Mucosa of descending colon (tissue), 3 donors: ENCODE measurements at regions not wholly inside any gene's neighbourhood (a gene's known extent, or its start where the extent isn't known, plus 50 kb on each side); places are given as distances from the start of the nearest gene placed in this dataset.

Experiments
- ATAC-seq: fragments of 200-7000 bp; cut with Tn5 transposase; one replicate; pipeline ENCODE4 v1.9.1; 2020; ENCODE audit warnings: mild to moderate bottlenecking, moderate library complexity
- DNase-seq, 3 donors: peaks; one replicate each; pipeline ENCODE4 v3.0.0-alpha.2; 2020
- H3K36me3 ChIP-seq: fragments of 200-600 bp; one replicate; pipeline ENCODE4 v1.8.0; 2021; ENCODE audit warnings: low read depth, mild to moderate bottlenecking
- H3K4me1 ChIP-seq: fragments of 200-600 bp; one replicate; pipeline ENCODE4 v1.8.0; 2021; ENCODE audit warnings: low read depth, mild to moderate bottlenecking
- H3K4me3 ChIP-seq: fragments of 200-600 bp; one replicate; pipeline ENCODE4 v1.8.0; 2021; ENCODE audit warnings: mild to moderate bottlenecking
- H3K9me3 ChIP-seq: fragments of 200-600 bp; one replicate; pipeline ENCODE4 v1.8.0; 2021; ENCODE audit warnings: mild to moderate bottlenecking
- CTCF ChIP-seq: fragments of 200-600 bp; IDR thresholded peaks from one replicate; pipeline ENCODE4 v1.8.0; 2022; ENCODE audit warnings: antibody characterized with exemption, mild to moderate bottlenecking
- intact Hi-C, 2 donors: fragments of 100-400 bp; cut with DNase I in 1 of 2; cut with micrococcal nuclease in 1 of 2; formaldehyde crosslinking; loops; one replicate each; pipeline versions ENCODE4 v1.11.0 to v1.11.1; 2022; cut with DNase I, micrococcal nuclease
- donor health status: DM: no; HTN: no; CAD: no; lungs with moderate emphysema.
- donor health status: DM: no; HTN: no; CAD: no.
- donor health status: DM: no; HTN: yes; CAD: no.

DNA sequence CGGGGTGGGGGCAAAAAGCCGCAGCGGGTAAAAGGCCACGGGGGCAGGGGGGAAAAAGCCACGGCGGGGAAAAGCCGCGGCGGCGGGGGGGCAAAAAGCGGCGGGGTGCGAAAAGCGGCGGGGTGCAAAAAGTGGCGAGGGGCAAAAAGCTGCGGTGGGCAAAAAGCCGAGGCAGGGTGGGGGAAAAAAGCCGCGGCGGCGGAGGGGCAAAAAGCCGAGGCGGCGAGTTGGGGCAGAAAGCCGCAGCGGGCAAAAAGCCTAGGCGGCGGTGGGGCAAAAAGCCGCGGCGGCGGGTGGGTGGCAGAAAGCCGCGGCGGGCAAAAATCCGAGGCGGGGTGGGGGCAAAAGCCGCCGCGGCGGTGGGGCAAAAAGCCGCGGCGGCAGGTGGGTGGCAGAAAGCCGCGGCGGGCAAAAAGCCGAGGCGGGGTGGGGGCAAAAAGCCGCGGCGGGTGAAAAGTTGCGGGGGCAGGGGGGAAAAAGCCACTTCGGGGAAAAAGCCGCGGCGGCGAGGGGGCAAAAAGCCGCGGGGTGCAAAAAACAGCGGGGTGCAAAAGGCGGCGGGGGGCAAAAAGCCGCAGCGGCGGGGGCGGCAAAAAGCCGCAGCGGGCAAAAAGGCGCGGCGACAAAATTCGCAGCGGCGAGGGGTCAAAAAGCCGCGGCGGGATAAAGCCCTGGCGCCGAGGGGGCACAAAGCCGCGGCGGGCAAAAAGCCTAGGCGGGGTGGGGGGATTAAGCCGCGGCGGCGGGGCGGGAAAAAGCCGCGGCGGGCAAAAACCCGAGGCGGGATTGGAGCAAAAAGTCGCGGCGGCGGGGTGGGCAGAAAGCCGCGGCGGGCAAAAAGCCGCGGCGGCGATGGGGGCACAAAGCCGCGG, 3901.2 kb downstream of the SRGAP2C start:
- ATAC-seq (no peak), DNase-seq (peak in 1 of 3 donors; percentile 32)
- no peak overlapping the region for H3K4me3 ChIP-seq
- intact Hi-C loops = no loop called here
- no peak for TF ChIP-seq CTCF
- peaks cover 49% of the 10 kb centered on the region for H3K9me3 ChIP-seq
- H3K4me1 ChIP-seq = no peaks in the 10 kb centered on the region
- peaks cover 1% of the 10 kb centered on the region for H3K36me3 ChIP-seq

DNA sequence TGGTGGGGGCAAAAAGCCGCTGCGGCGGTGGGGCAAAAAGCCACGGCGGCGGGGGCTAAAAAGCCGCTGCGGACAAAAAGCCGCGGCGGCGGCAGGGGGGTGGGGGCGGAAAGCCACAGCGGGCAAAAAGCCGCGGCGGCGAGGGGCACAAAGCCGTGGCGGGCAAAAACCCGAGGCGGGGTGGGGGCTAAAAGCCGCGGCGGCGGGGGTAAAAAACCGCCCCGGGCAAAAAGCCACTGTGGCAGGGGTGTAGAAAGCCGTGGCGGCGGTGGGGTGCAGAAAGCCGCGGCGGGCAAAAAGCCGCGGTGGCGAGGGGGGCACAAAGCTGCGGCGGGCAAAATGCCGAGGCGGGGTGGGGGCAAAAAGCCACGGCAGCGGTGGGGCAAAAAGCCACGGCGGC, 3901.8 kb downstream of the SRGAP2C start:
- DNase-seq (peak in 1 of 3 donors; percentile 27), ATAC-seq (no peak)
- intact Hi-C loops = no loop called here
- Histone ChIP-seq H3K4me3 (no peak overlapping the region), H3K36me3 (no peaks in the 10 kb centered on the region), H3K9me3 (peaks cover 44% of the 10 kb centered on the region), H3K4me1 (no peaks in the 10 kb centered on the region)
- no peak for TF ChIP-seq CTCF

DNA sequence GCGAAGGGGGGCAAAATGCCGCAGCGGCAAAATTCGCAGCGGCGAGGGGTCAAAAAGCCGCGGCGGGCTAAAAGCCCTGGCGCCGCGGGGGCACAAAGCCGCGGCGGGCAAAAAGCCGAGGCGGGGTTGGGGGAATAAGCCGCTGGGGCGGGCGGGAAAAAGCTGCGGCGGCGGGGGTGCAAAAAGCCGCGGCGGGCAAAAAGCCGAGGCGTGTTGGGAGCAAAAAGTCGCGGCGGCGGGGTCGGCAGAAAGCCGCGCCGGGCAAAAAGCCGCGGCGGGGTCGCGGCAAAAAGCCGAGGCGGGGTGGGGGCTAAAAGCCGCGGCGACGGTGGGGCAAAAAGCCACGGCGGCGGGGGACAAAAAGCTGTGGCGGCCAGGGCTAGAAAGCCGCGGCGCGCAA, 3902.5 kb downstream of the SRGAP2C start:
- no peak overlapping the region for H3K4me3 ChIP-seq
- H3K4me1 ChIP-seq = no peaks in the 10 kb centered on the region
- ATAC-seq = no peak
- H3K9me3 ChIP-seq = peaks cover 38% of the 10 kb centered on the region
- TF ChIP-seq CTCF = no peak
- intact Hi-C loops = no loop called here
- DNase-seq = no peak
- no peaks in the 10 kb centered on the region for H3K36me3 ChIP-seq

- H3K4me1 ChIP-seq = no peaks in the 10 kb centered on the region
- peaks cover 33% of the 10 kb centered on the region for H3K9me3 ChIP-seq
- no peak for TF ChIP-seq CTCF
- peak in 1 of 3 donors; percentile 33 for DNase-seq
- H3K36me3 ChIP-seq = no peaks in the 10 kb centered on the region
- no peak for ATAC-seq
- no peak overlapping the region for H3K4me3 ChIP-seq
- intact Hi-C loops = no loop called here
Measured at GRCh38 chr1:125087691-125088090, 3902.9 kb downstream of the SRGAP2C start.

DNA sequence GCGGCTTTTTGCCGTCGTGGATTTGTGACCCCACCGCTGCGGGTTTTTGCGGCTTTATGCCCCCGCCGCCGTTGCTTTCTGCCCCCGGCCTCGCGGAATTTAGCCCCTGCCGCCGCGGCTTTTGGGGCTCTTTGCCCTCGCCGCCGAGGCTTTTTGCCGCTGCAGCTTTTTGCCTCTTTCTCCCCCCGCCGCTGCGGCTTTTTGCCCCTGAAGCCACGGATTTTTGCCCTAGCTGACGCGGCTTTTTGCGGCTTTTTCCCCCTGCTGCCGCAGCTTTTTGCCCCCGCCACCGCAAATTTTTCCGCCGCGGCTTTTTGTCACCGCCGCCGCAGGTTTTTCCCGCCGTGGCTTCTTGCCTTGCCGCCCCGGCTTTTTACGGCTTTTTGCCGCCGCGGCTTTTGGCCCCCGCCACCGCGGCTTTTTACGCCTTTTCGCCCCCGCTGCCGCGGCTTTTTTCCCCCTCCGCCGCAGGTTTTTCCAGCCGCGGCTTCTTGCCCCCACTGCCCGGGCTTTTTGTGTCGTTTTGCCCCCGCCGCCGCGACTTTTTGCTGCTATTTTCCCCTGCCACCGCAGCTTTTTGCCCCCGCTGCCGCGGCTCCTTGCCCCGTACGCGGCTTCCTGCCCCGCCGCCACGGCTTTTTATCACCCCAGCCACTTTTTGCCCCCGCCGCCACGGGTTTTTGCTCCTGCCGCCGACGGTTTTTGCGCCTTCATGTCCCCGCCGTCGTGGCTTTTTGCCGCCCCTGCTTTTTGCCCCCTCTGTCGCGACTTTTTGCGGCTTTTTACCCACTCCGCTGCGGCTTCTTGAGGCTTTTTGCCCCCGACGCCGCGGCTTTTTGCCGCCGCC, 3933.6 kb downstream of the SRGAP2C start:
- intact Hi-C loops = no loop called here
- no peaks in the 10 kb centered on the region for H3K4me1 ChIP-seq
- no peak for TF ChIP-seq CTCF
- DNase-seq (peak in 1 of 3 donors; percentile 38), ATAC-seq (no peak)
- no peaks in the 10 kb centered on the region for H3K36me3 ChIP-seq
- no peak overlapping the region for H3K4me3 ChIP-seq
- H3K9me3 ChIP-seq = peaks cover 41% of the 10 kb centered on the region
